GM12892 (cell line): ENCODE measurements at regions not wholly inside any gene's neighbourhood (a gene's known extent, or its start where the extent isn't known, plus 50 kb on each side); places are given as distances from the start of the nearest gene placed in this dataset.

Experiments used
- POLR2A ChIP-seq: IDR thresholded peaks from 2 replicates; pipeline ENCODE4 v1.6.1; 2011; ENCODE audit warnings: low read depth, low read length, control low read depth
- POLR2AphosphoS5 ChIP-seq: IDR thresholded peaks from 2 replicates; pipeline ENCODE4 v1.6.1; 2011; ENCODE audit warnings: low read depth, low read length, control low read depth
- TAF1 ChIP-seq: IDR thresholded peaks from 2 replicates; pipeline ENCODE4 v1.6.1; 2011; ENCODE audit warnings: low read depth, mild to moderate bottlenecking, control low read depth, low read length, borderline replicate concordance

GRCh38 chr2:8231902-8232301 lies 450.0 kb upstream of the ID2 start:
- no peak for TF ChIP-seq TAF1
- no peak for TF ChIP-seq POLR2AphosphoS5
- TF ChIP-seq POLR2A, result no peak
